T-cell (primary cell): ENCODE measurements at regions not wholly inside any gene's neighbourhood (a gene's known extent, or its start where the extent isn't known, plus 50 kb on each side); places are given as distances from the start of the nearest gene placed in this dataset.
A peak's percentile ranks its signal among the peaks of the same experiment; 100 is the strongest.
"Not testable (repeated sequence)": the region's sequence is repeated elsewhere in the genome, so short reads cannot be mapped to it uniquely, and the experiment has no call there.

Source experiments
- ATAC-seq, 4 experiments: fragments of 200-7000 bp in 3 of 4; fragments of 150-1000 bp in 1 of 4; cut with Tn5 transposase; replicated peaks in 1 of 4; 1 replicate in 3 of 4; 2 replicates in 1 of 4; pipeline ENCODE4 v1.10.0; 2021; ENCODE audit warnings: moderate library complexity in 3 of 4, mild to moderate bottlenecking in 2 of 4, moderate number of reproducible peaks in 1 of 4
- CTCF ChIA-PET, 2 donors: fragments of 300-600 bp; sonication (Branson Sonifier 250); formaldehyde crosslinking; loops; one replicate each; lab custom pipeline; 2022; ENCODE audit warnings: antibody characterized with exemption in 2 of 2; lab: Charles Lee
- POLR2A ChIA-PET, 2 donors: fragments of 300-600 bp; sonication (Branson Sonifier 250); formaldehyde crosslinking; loops; one replicate each; lab custom pipeline; 2022; ENCODE audit warnings: antibody characterized with exemption in 2 of 2; lab: Charles Lee
- DNase-seq, 35 experiments: peaks; one replicate each; pipeline versions ENCODE4 v3.0.0 to v3.0.0-alpha.2; 2013 to 2023
- H3K27ac ChIP-seq: one replicate; pipeline ENCODE4 v1.5.1; 2013; ENCODE audit warnings: low read length
- H3K27me3 ChIP-seq, 2 experiments: replicated peaks in 1 of 2; 1 replicate in 1 of 2; 2 replicates in 1 of 2; pipeline versions ENCODE4 v1.6.1 to v1.7.0; 2013; ENCODE audit warnings: low read length in 1 of 2, mixed read lengths in 1 of 2; ENCODE audit not compliant: control insufficient read depth in 2 of 2, insufficient read depth in 2 of 2; ENCODE audit errors: extremely low read depth in 1 of 2
- H3K36me3 ChIP-seq, 2 donors: 1 replicate in 1 of 2; 2 replicates in 1 of 2; pipeline versions ENCODE4 v1.6.1 to v1.7.0; 2013; ENCODE audit warnings: low read length in 1 of 2; ENCODE audit not compliant: control insufficient read depth in 2 of 2, insufficient read depth in 1 of 2; ENCODE audit errors: extremely low read depth in 1 of 2
- H3K4me1 ChIP-seq, 2 experiments: 1 replicate in 1 of 2; 2 replicates in 1 of 2; pipeline versions ENCODE4 v1.6.1 to v1.7.0; 2013; ENCODE audit warnings: low read length in 2 of 2, mixed read lengths in 1 of 2; ENCODE audit not compliant: insufficient read depth in 2 of 2, control insufficient read depth in 1 of 2; ENCODE audit errors: extremely low read depth in 1 of 2
- H3K4me3 ChIP-seq, 2 donors: 1 replicate in 1 of 2; 2 replicates in 1 of 2; pipeline versions ENCODE4 v1.5.1 to v1.7.0; 2013; ENCODE audit warnings: mild to moderate bottlenecking in 2 of 2, low read length in 1 of 2, moderate library complexity in 1 of 2; ENCODE audit not compliant: control insufficient read depth in 1 of 2; ENCODE audit errors: extremely low read depth in 1 of 2
- H3K9me3 ChIP-seq: 2 replicates; pipeline ENCODE4 v1.7.0; 2013
- H3K27ac Mint-ChIP-seq, 2 donors: one replicate each; pipeline ENCODE4 v1.8.0; 2020 to 2021; ENCODE audit warnings: mild to moderate bottlenecking in 2 of 2, mixed read lengths in 2 of 2
- H3K27me3 Mint-ChIP-seq, 2 donors: one replicate each; pipeline ENCODE4 v1.8.0; 2021 to 2022; ENCODE audit warnings: mixed read lengths in 2 of 2
- H3K36me3 Mint-ChIP-seq: one replicate; pipeline ENCODE4 v1.8.0; 2021; ENCODE audit warnings: mixed read lengths
- H3K4me1 Mint-ChIP-seq, 3 donors: one replicate each; pipeline ENCODE4 v1.8.0; 2020 to 2022; ENCODE audit warnings: mixed read lengths in 3 of 3, mild to moderate bottlenecking in 1 of 3
- H3K4me3 Mint-ChIP-seq, 3 donors: one replicate each; pipeline ENCODE4 v1.8.0; 2020 to 2022; ENCODE audit warnings: mild to moderate bottlenecking in 3 of 3, mixed read lengths in 3 of 3, moderate library complexity in 3 of 3
- H3K9me3 Mint-ChIP-seq, 3 donors: one replicate each; pipeline ENCODE4 v1.8.0; 2020 to 2022; ENCODE audit warnings: mixed read lengths in 3 of 3
- WGBS: methylation state at CpG from one replicate; pipeline ENCODE4 v1.1.5; 2013; ENCODE audit warnings: missing lambda C conversion rate; ENCODE audit not compliant: insufficient coverage; 5-methylcytosine and 5-hydroxymethylcytosine counted together

- peaks cover 12 to 14% of the 10 kb centered on the region in 2 donors for H3K27me3 Mint-ChIP-seq
Observed at GRCh38 chr3:72034986-72035385, 250.0 kb upstream of the PROK2 start.

GRCh38 chr3:72033666-72034428 lies 248.9 kb upstream of the PROK2 start:
- Mint-ChIP-seq H3K4me1 (no peaks in the 10 kb centered on the region), H3K27me3 (peaks cover 10 to 12% of the 10 kb centered on the region in 2 donors), H3K36me3 (no peaks in the 10 kb centered on the region), H3K27ac (no peak overlapping the region), H3K9me3 (peaks cover 0 to 10% (median 0%) of the 10 kb centered on the region in 3 donors), H3K4me3 (no peak overlapping the region)
- no peaks in the 10 kb centered on the region for H3K9me3 ChIP-seq
- 85% methylated on average over 4 of the region's 6 CpGs for WGBS
- no peak for ATAC-seq
- H3K4me3 ChIP-seq: no peak overlapping the region
- no peak for DNase-seq
- ChIA-PET CTCF (no interaction called here), POLR2A (no interaction called here)
- peaks cover 0 to 9% of the 10 kb centered on the region in 2 experiments for H3K27me3 ChIP-seq
- H3K4me1 ChIP-seq: no peaks in the 10 kb centered on the region
- H3K27ac ChIP-seq: no peak overlapping the region
- H3K36me3 ChIP-seq: no peaks in the 10 kb centered on the region

More at GRCh38 chr3:72034986-72035385, 250.0 kb upstream of the PROK2 start:
- CTCF ChIA-PET: no interaction called here
- no CpG with 5 or more reads among the region's 1 CpG for WGBS
- H3K4me3 Mint-ChIP-seq: no peak overlapping the region
- DNase-seq: no peak
- ATAC-seq: no peak
- Histone ChIP-seq H3K27me3 (peaks cover 0 to 17% of the 10 kb centered on the region in 2 experiments), H3K36me3 (no peaks in the 10 kb centered on the region), H3K27ac (no peak overlapping the region), H3K9me3 (no peaks in the 10 kb centered on the region), H3K4me1 (no peaks in the 10 kb centered on the region), H3K4me3 (no peak overlapping the region)
- H3K9me3 Mint-ChIP-seq: peaks cover 0 to 10% (median 0%) of the 10 kb centered on the region in 3 donors
- no peaks in the 10 kb centered on the region for H3K4me1 Mint-ChIP-seq
- H3K36me3 Mint-ChIP-seq: no peaks in the 10 kb centered on the region
- POLR2A ChIA-PET: interaction anchor here in 1 of 2 donors (0.6 kb wide), 1 partner anchor 431 kb away, joined by 3 read pairs; no protein-coding TSS in a partner anchor
- H3K27ac Mint-ChIP-seq: no peak overlapping the region

DNA sequence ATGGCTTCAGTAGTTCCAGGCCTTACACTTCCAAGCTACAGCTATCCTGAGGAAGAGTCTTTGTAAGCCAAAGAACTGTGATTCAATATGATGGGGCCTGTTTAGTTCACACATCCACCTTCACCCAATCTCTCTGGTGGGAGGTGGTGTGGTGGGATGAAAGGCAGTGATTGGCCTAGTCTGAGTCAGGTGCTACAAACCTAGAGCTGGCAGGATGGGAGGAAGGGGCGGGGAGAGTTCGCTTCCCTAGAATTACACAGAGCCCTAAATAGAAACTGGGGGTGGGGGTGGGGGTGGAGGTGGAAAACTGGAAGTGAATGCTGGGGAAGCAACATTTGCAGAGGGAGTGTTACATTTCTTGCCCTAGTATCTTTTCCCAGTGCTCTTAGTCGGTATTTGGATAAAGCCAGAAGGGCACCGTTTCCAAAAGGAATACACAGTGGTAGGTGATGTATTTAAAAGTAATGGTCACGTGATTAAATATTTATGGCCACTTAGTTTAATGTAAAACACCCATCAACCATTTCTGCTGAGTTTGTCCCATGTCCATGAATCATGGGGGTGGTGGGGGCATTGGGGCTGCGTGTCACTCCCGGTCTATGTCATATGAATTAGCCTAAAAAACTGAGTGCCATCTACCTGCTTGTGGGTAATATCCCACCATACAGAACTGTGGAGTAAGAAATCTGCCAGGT lies 247.6 kb upstream of the PROK2 start:
- ChIA-PET POLR2A (no interaction called here), CTCF (no interaction called here)
- Mint-ChIP-seq H3K4me1 (no peaks in the 10 kb centered on the region), H3K4me3 (no peak overlapping the region), H3K36me3 (no peaks in the 10 kb centered on the region), H3K27me3 (peaks cover 4 to 8% of the 10 kb centered on the region in 2 donors), H3K9me3 (peaks cover 0 to 9% (median 0%) of the 10 kb centered on the region in 3 donors), H3K27ac (no peak overlapping the region)
- H3K27me3 ChIP-seq: peaks cover 0 to 6% of the 10 kb centered on the region in 2 experiments
- ATAC-seq (no peak), DNase-seq (no peak)
- 100% methylated on average over 1 of the region's 7 CpGs for WGBS
- no peaks in the 10 kb centered on the region for H3K4me1 ChIP-seq
- no peak overlapping the region for H3K4me3 ChIP-seq
- H3K9me3 ChIP-seq: no peaks in the 10 kb centered on the region
- H3K36me3 ChIP-seq: no peaks in the 10 kb centered on the region
- no peak overlapping the region for H3K27ac ChIP-seq

DNA sequence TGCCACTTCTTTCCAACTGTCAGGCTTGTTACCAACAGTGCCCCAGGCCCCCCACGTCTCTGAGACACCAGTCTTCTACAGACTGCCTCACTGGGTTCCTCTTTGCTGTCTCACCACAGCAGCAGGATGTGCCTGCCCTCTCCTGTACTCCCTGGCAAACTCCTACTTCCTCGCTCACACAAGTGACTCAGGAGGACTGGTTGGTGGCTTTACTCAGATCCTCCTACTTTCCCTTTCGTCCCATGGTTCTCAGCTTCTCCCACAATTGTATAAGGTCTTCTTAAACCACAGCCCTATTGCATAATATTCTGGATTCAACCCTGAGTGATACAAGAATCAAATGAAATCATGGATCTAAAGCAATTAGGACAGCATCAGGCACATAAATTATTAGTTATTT lies 246.6 kb upstream of the PROK2 start:
- no peak for ATAC-seq
- no peak overlapping the region for H3K27ac Mint-ChIP-seq
- H3K36me3 ChIP-seq: no peaks in the 10 kb centered on the region
- ChIA-PET POLR2A (no interaction called here), CTCF (no interaction called here)
- 60% methylated on average over 3 of the region's 3 CpGs for WGBS
- peak in 1 of 35 experiments; percentile 17 for DNase-seq
- no peak overlapping the region for H3K27ac ChIP-seq
- no peak overlapping the region for H3K4me3 ChIP-seq
- H3K4me3 Mint-ChIP-seq: no peak overlapping the region
- H3K9me3 ChIP-seq: no peaks in the 10 kb centered on the region
- peaks cover 0 to 5% (median 0%) of the 10 kb centered on the region in 3 donors for H3K9me3 Mint-ChIP-seq
- peaks cover 0 to 6% of the 10 kb centered on the region in 2 experiments for H3K27me3 ChIP-seq
- no peaks in the 10 kb centered on the region for H3K4me1 Mint-ChIP-seq
- peaks cover 0 to 8% of the 10 kb centered on the region in 2 donors for H3K27me3 Mint-ChIP-seq
- no peaks in the 10 kb centered on the region for H3K4me1 ChIP-seq
- no peaks in the 10 kb centered on the region for H3K36me3 Mint-ChIP-seq

- H3K36me3 Mint-ChIP-seq, H3K27ac Mint-ChIP-seq, POLR2A ChIA-PET, H3K4me3 ChIP-seq, H3K9me3 Mint-ChIP-seq, ATAC-seq, CTCF ChIA-PET, H3K36me3 ChIP-seq, H3K27ac ChIP-seq, H3K4me3 Mint-ChIP-seq, H3K9me3 ChIP-seq, DNase-seq, H3K27me3 Mint-ChIP-seq, H3K27me3 ChIP-seq, H3K4me1 Mint-ChIP-seq, H3K4me1 ChIP-seq: not testable (repeated sequence)
- 76% methylated on average over 4 of the region's 7 CpGs for WGBS
Observed at GRCh38 chr3:72030296-72030695, 245.3 kb upstream of the PROK2 start.

GRCh38 chr3:72028726-72029125 lies 243.8 kb upstream of the PROK2 start:
- H3K4me3 Mint-ChIP-seq, POLR2A ChIA-PET, DNase-seq, CTCF ChIA-PET, ATAC-seq, H3K9me3 Mint-ChIP-seq, H3K4me1 Mint-ChIP-seq, H3K27ac Mint-ChIP-seq, H3K27me3 ChIP-seq, H3K9me3 ChIP-seq, H3K4me3 ChIP-seq, H3K36me3 ChIP-seq, H3K27ac ChIP-seq, H3K4me1 ChIP-seq, H3K27me3 Mint-ChIP-seq, H3K36me3 Mint-ChIP-seq: not testable (repeated sequence)
- 87% methylated on average over 3 of the region's 8 CpGs for WGBS
